ENCODE measurements at regions not wholly inside any gene's neighbourhood (a gene's known extent, or its start where the extent isn't known, plus 50 kb on each side); places are given as distances from the start of the nearest gene placed in this dataset.

DNA sequence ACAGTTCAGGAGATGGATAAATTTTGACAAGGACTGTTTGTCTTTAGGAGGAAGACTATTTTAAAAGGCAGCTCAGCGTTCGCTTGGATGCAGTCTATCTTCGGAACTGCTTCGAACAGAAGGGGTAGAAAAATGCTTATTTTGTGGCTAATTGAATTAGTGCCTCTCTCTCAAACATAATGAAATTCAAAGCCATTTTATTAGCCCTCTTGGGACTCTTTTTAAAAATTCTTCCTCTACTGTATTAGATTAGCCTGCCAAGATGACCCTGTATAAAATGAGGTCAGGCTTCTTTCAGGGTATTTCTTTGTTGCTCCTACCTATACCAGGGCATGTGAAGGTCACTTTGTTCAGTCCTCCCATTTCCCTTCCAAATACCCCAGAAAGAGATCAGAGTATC, 379.2 kb upstream of the NFE2L3 start:
- TF ChIP-seq, protein P1, sequence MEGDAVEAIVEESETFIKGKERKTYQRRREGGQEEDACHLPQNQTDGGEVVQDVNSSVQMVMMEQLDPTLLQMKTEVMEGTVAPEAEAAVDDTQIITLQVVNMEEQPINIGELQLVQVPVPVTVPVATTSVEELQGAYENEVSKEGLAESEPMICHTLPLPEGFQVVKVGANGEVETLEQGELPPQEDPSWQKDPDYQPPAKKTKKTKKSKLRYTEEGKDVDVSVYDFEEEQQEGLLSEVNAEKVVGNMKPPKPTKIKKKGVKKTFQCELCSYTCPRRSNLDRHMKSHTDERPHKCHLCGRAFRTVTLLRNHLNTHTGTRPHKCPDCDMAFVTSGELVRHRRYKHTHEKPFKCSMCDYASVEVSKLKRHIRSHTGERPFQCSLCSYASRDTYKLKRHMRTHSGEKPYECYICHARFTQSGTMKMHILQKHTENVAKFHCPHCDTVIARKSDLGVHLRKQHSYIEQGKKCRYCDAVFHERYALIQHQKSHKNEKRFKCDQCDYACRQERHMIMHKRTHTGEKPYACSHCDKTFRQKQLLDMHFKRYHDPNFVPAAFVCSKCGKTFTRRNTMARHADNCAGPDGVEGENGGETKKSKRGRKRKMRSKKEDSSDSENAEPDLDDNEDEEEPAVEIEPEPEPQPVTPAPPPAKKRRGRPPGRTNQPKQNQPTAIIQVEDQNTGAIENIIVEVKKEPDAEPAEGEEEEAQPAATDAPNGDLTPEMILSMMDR (IDR thresholded peaks at IDR 0.05) = no peak
- TF ChIP-seq POLR2A (IDR thresholded peaks at IDR 0.05) (no peak), EP300 (IDR thresholded peaks at IDR 0.05) (no peak)
